ENCODE measurements at regions not wholly inside any gene's neighbourhood (a gene's known extent, or its start where the extent isn't known, plus 50 kb on each side); places are given as distances from the start of the nearest gene placed in this dataset.

DNA sequence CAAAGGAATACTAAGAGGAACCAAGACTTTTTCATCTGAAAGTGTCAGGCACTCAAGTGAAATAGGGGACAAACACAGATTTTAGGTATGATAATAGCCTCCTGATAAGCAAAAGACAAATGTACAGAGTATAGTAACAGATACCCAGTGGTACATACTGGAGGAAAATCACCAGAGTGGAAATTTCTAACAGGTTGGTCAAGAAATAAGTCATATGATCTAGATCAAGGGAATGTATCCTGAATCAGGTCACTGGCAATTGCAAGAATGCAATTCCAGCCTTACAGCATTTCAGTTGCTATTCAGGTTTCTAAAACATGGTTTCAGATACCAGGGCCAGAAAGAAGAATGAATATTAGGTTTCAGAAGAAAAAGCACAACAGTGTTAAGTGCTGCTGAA lies 82.2 kb upstream of the SLCO6A1 start:
- H3K27me3 Mint-ChIP-seq (ENCODE audit: insufficient read depth, unreplicated experiment), result no peaks in the 10 kb centered on the region
- H3K9me3 Mint-ChIP-seq (ENCODE audit: unreplicated experiment), result no peaks in the 10 kb centered on the region
- no peak overlapping the region for H3K4me3 ChIP-seq (ENCODE audit: low read depth, low read length)
- no peaks in the 10 kb centered on the region for H3K9me3 ChIP-seq
- H3K36me3 ChIP-seq (ENCODE audit: control insufficient read depth, insufficient read depth, low read length), result no peaks in the 10 kb centered on the region
- H3K27me3 ChIP-seq (replicated peaks; ENCODE audit: control insufficient read depth, insufficient read depth, low read length), result no peaks in the 10 kb centered on the region
- POLR2A ChIA-PET, result interaction anchor here (0.6 kb wide), 1 partner anchor 38 kb away, joined by 4 read pairs; no protein-coding TSS in a partner anchor
- BruUV-seq (replicated peaks), result no TSS peak
- H3K27ac Mint-ChIP-seq (ENCODE audit: unreplicated experiment), result no peak overlapping the region
- CTCF ChIA-PET, result no interaction called here
- H3K36me3 Mint-ChIP-seq (ENCODE audit: insufficient read depth, unreplicated experiment), result no peaks in the 10 kb centered on the region
- H3K4me3 Mint-ChIP-seq (ENCODE audit: unreplicated experiment), result no peak overlapping the region
- intact Hi-C loops (cut with micrococcal nuclease; ENCODE audit: unreplicated experiment), result loop anchor here (5.0 to 10.0 kb wide), 2 partner anchors 211 to 394 kb away; no protein-coding TSS in a partner anchor
- TF ChIP-seq, protein P1, sequence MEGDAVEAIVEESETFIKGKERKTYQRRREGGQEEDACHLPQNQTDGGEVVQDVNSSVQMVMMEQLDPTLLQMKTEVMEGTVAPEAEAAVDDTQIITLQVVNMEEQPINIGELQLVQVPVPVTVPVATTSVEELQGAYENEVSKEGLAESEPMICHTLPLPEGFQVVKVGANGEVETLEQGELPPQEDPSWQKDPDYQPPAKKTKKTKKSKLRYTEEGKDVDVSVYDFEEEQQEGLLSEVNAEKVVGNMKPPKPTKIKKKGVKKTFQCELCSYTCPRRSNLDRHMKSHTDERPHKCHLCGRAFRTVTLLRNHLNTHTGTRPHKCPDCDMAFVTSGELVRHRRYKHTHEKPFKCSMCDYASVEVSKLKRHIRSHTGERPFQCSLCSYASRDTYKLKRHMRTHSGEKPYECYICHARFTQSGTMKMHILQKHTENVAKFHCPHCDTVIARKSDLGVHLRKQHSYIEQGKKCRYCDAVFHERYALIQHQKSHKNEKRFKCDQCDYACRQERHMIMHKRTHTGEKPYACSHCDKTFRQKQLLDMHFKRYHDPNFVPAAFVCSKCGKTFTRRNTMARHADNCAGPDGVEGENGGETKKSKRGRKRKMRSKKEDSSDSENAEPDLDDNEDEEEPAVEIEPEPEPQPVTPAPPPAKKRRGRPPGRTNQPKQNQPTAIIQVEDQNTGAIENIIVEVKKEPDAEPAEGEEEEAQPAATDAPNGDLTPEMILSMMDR (IDR thresholded peaks at IDR 0.05; ENCODE audit: insufficient read depth in 1 of 2, low read depth in 1 of 2, low read length in 1 of 2, severe bottlenecking in 1 of 2, unreplicated experiment in 1 of 2), result no peak
- H3K4me1 ChIP-seq, result no peaks in the 10 kb centered on the region
- no peaks in the 10 kb centered on the region for H3K4me1 Mint-ChIP-seq (ENCODE audit: low read depth, unreplicated experiment)
- no peak for DNase-seq

DNA sequence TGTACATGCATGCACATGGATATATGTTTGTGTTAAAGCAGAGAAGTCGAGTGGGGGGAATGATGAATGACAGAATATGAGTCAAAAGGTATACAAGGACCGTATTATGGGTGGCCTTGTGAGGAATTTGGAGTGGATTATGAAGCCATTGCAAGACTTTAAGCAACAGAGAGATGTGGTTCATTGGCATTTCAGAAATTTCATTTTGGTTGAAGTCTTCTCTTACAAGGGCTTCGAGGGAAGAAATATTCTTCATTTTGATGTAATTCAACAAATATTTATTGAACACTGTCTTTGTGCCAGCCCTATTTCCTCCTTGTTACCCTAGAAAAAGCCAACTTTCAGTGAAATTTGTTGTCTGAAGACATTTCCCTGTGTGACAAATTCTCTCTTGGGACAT lies 83.9 kb upstream of the SLCO6A1 start:
- no peaks in the 10 kb centered on the region for H3K4me1 Mint-ChIP-seq (ENCODE audit: low read depth, unreplicated experiment)
- ChIA-PET CTCF (no interaction called here), POLR2A (no interaction called here)
- H3K9me3 Mint-ChIP-seq (ENCODE audit: unreplicated experiment), result no peaks in the 10 kb centered on the region
- Histone ChIP-seq H3K4me3 (ENCODE audit: low read depth, low read length) (no peak overlapping the region), H3K4me1 (no peaks in the 10 kb centered on the region), H3K9me3 (no peaks in the 10 kb centered on the region), H3K27me3 (replicated peaks; ENCODE audit: control insufficient read depth, insufficient read depth, low read length) (no peaks in the 10 kb centered on the region), H3K36me3 (ENCODE audit: control insufficient read depth, insufficient read depth, low read length) (no peaks in the 10 kb centered on the region)
- TF ChIP-seq, protein P1 (IDR thresholded peaks at IDR 0.05; ENCODE audit: insufficient read depth in 1 of 2, low read depth in 1 of 2, low read length in 1 of 2, severe bottlenecking in 1 of 2, unreplicated experiment in 1 of 2), result no peak
- no TSS peak for BruUV-seq (replicated peaks)
- H3K36me3 Mint-ChIP-seq (ENCODE audit: insufficient read depth, unreplicated experiment), result no peaks in the 10 kb centered on the region
- intact Hi-C loops (cut with micrococcal nuclease; ENCODE audit: unreplicated experiment), result loop anchor here (1.0 to 10.0 kb wide), 6 partner anchors 88 to 642 kb away; no protein-coding TSS in a partner anchor
- no peaks in the 10 kb centered on the region for H3K27me3 Mint-ChIP-seq (ENCODE audit: insufficient read depth, unreplicated experiment)
- no peak for DNase-seq
- no peak overlapping the region for H3K4me3 Mint-ChIP-seq (ENCODE audit: unreplicated experiment)
- H3K27ac Mint-ChIP-seq (ENCODE audit: unreplicated experiment), result no peak overlapping the region

DNA sequence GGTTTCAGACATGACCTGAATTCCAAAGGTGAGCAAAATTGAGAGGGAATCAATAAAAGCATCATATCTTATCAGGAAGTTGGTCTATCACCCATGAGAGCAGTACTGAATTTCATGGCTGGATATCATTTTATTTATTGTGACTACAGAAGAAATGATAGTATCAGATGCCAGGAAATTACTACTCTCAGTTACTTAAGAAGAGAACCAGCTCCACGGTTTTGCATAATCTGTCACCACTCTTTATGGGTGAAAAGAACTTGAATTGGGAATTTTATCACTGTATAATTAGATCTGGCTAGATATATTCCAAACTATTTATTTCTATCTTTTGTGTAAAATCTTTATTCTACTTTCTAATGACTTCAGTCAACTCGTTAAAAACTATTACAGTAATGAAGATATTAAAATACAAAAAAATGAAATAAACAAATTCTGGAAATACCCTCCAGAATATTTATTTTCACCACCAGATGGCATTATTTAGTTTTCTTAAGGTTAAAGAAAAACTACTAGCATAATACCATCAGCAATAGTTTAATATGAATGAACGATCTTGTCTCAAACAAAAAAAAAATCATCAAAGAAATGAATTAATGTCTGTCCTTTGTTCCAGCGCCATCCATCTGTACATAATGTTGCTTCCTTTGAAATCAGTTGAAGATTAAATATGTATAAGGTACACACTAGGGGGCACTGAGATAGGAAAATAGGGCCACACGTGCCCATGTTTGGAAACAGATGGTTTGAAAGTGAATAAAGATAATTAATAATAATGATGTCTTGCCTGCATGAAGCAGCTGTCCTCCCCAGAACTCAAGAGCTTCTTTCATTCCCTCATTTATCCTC lies 84.7 kb upstream of the SLCO6A1 start:
- DNase-seq, result no peak
- ChIA-PET POLR2A (no interaction called here), CTCF (no interaction called here)
- no peaks in the 10 kb centered on the region for H3K27me3 ChIP-seq (replicated peaks; ENCODE audit: control insufficient read depth, insufficient read depth, low read length)
- Mint-ChIP-seq H3K9me3 (ENCODE audit: unreplicated experiment) (no peaks in the 10 kb centered on the region), H3K4me1 (ENCODE audit: low read depth, unreplicated experiment) (no peaks in the 10 kb centered on the region), H3K4me3 (ENCODE audit: unreplicated experiment) (no peak overlapping the region), H3K27me3 (ENCODE audit: insufficient read depth, unreplicated experiment) (no peaks in the 10 kb centered on the region), H3K36me3 (ENCODE audit: insufficient read depth, unreplicated experiment) (no peaks in the 10 kb centered on the region), H3K27ac (ENCODE audit: unreplicated experiment) (no peak overlapping the region)
- BruUV-seq (replicated peaks), result no TSS peak
- H3K4me3 ChIP-seq (ENCODE audit: low read depth, low read length), result no peak overlapping the region
- no peaks in the 10 kb centered on the region for H3K4me1 ChIP-seq
- H3K36me3 ChIP-seq (ENCODE audit: control insufficient read depth, insufficient read depth, low read length), result no peaks in the 10 kb centered on the region
- TF ChIP-seq, protein P1 (IDR thresholded peaks at IDR 0.05; ENCODE audit: insufficient read depth in 1 of 2, low read depth in 1 of 2, low read length in 1 of 2, severe bottlenecking in 1 of 2, unreplicated experiment in 1 of 2), result peak in 1 of 2 experiments; percentile 63
- intact Hi-C loops (cut with micrococcal nuclease; ENCODE audit: unreplicated experiment), result loop anchor here (1.0 to 10.0 kb wide), 6 partner anchors 87 to 641 kb away; no protein-coding TSS in a partner anchor
- H3K9me3 ChIP-seq, result no peaks in the 10 kb centered on the region
